B cell (primary cell): ENCODE measurements at regions not wholly inside any gene's neighbourhood (a gene's known extent, or its start where the extent isn't known, plus 50 kb on each side); places are given as distances from the start of the nearest gene placed in this dataset.

Experiments
- ATAC-seq: fragments of 200-7000 bp; cut with Tn5 transposase; one replicate; pipeline ENCODE4 v1.10.0; 2021; ENCODE audit warnings: low read depth, mild to moderate bottlenecking, moderate number of reproducible peaks, moderate library complexity
- CTCF ChIA-PET: fragments of 350-600 bp; sonication (Branson Sonifier 250); formaldehyde crosslinking; loops from one replicate; lab custom pipeline; 2021; ENCODE audit warnings: antibody characterized with exemption, inconsistent platforms; lab: Charles Lee
- POLR2A ChIA-PET: fragments of 350-600 bp; sonication (Branson Sonifier 250); formaldehyde crosslinking; loops from one replicate; lab custom pipeline; 2021; ENCODE audit warnings: antibody characterized with exemption; lab: Charles Lee
- DNase-seq: peaks from one replicate; pipeline ENCODE4 v3.0.0; 2013
- H2AFZ ChIP-seq: 2 replicates; pipeline ENCODE4 v1.6.1; 2012; ENCODE audit warnings: mild to moderate bottlenecking, low read depth, low read length; ENCODE audit not compliant: insufficient read depth, poor library complexity, severe bottlenecking
- H3K27ac ChIP-seq, 2 donors: 1 replicate in 1 of 2; 2 replicates in 1 of 2; pipeline ENCODE4 v1.5.1; 2012 to 2013; ENCODE audit warnings: low read length in 2 of 2, mild to moderate bottlenecking in 2 of 2, moderate library complexity in 1 of 2
- H3K27me3 ChIP-seq, 4 experiments: fragments of 200-600 bp in 1 of 4; sonication (generic) in 1 of 4; replicated peaks in 1 of 4; 1 replicate in 2 of 4; 2 replicates in 2 of 4; pipeline versions ENCODE4 v1.6.1 to v1.7.0; 2013 to 2016; ENCODE audit warnings: low read length in 3 of 4, mild to moderate bottlenecking in 2 of 4, mixed read lengths in 1 of 4, moderate library complexity in 1 of 4; ENCODE audit not compliant: insufficient read depth in 4 of 4, control insufficient read depth in 3 of 4; ENCODE audit errors: control extremely low read depth in 1 of 4
- H3K36me3 ChIP-seq, 2 experiments: replicated peaks in 1 of 2; 1 replicate in 1 of 2; 2 replicates in 1 of 2; pipeline versions ENCODE4 v1.6.1 to v1.7.1; 2013; ENCODE audit warnings: low read length in 1 of 2; ENCODE audit not compliant: insufficient read depth in 2 of 2, control insufficient read depth in 1 of 2; ENCODE audit errors: control extremely low read depth in 1 of 2, extremely low read depth in 1 of 2
- H3K4me1 ChIP-seq, 2 donors: fragments of 200-600 bp in 1 of 2; sonication (generic) in 1 of 2; 1 replicate in 1 of 2; 2 replicates in 1 of 2; pipeline versions ENCODE4 v1.5.1 to v1.6.1; 2013 to 2017; ENCODE audit warnings: low read length in 2 of 2; ENCODE audit not compliant: control insufficient read depth in 2 of 2, insufficient read depth in 2 of 2
- H3K4me2 ChIP-seq: replicated peaks from 2 replicates; pipeline ENCODE3; 2012; ENCODE audit warnings: mild to moderate bottlenecking, low read depth, low read length; ENCODE audit not compliant: poor library complexity, severe bottlenecking
- H3K4me3 ChIP-seq, 5 experiments: fragments of 200-600 bp in 1 of 5; sonication (generic) in 1 of 5; 1 replicate in 3 of 5; 2 replicates in 2 of 5; pipeline versions ENCODE4 v1.5.1 to v1.7.0; 2011 to 2016; ENCODE audit warnings: low read length in 4 of 5, mild to moderate bottlenecking in 4 of 5, low read depth in 2 of 5, control low read depth in 1 of 5, moderate library complexity in 1 of 5; ENCODE audit not compliant: insufficient read depth in 1 of 5; ENCODE audit errors: control extremely low read depth in 1 of 5, extremely low read depth in 1 of 5
- H3K79me2 ChIP-seq: fragments of 200-600 bp; sonication (generic); one replicate; pipeline ENCODE4 v1.6.0; 2016; ENCODE audit warnings: low read length; ENCODE audit not compliant: control insufficient read depth, insufficient read depth
- H3K9ac ChIP-seq: fragments of 200-600 bp; sonication (generic); 2 replicates; pipeline ENCODE4 v1.6.1; 2017; ENCODE audit warnings: mild to moderate bottlenecking, low read length, moderate library complexity
- H3K9me3 ChIP-seq, 3 donors: one replicate each; pipeline versions ENCODE4 v1.6.1 to v1.7.1; 2013; ENCODE audit warnings: low read length in 2 of 3; ENCODE audit not compliant: control insufficient read depth in 2 of 3, insufficient read depth in 1 of 3; ENCODE audit errors: control extremely low read depth in 1 of 3
- H4K20me1 ChIP-seq: 2 replicates; pipeline ENCODE4 v1.6.0; 2012; ENCODE audit warnings: mild to moderate bottlenecking, low read length; ENCODE audit not compliant: insufficient read depth, control insufficient read depth, poor library complexity, severe bottlenecking
- H3K27ac Mint-ChIP-seq: one replicate; pipeline ENCODE4 v1.8.0; 2021; ENCODE audit warnings: mixed read lengths
- H3K27me3 Mint-ChIP-seq: one replicate; pipeline ENCODE4 v1.8.0; 2021; ENCODE audit warnings: mixed read lengths
- H3K4me1 Mint-ChIP-seq: one replicate; pipeline ENCODE4 v1.8.0; 2021; ENCODE audit warnings: mixed read lengths
- H3K4me3 Mint-ChIP-seq: one replicate; pipeline ENCODE4 v1.8.0; 2021; ENCODE audit warnings: mixed read lengths
- H3K9me3 Mint-ChIP-seq: one replicate; pipeline ENCODE4 v1.8.0; 2022; ENCODE audit warnings: mixed read lengths; ENCODE audit not compliant: insufficient read depth
- CTCF ChIP-seq: fragments of 200-600 bp; IDR thresholded peaks from one replicate; pipeline ENCODE4 v1.8.0; 2022; ENCODE audit warnings: antibody characterized with exemption, mild to moderate bottlenecking
- EZH2 ChIP-seq: IDR thresholded peaks from 2 replicates; pipeline ENCODE4 v1.6.1; 2012; ENCODE audit warnings: borderline replicate concordance, low read depth, mild to moderate bottlenecking, moderate library complexity, low read length; ENCODE audit not compliant: insufficient read depth, poor library complexity, severe bottlenecking
- WGBS: methylation state at CpG from one replicate; pipeline ENCODE4 v1.1.5; 2013; ENCODE audit warnings: missing lambda C conversion rate; ENCODE audit not compliant: insufficient coverage; 5-methylcytosine and 5-hydroxymethylcytosine counted together
- intact Hi-C: fragments of 100-400 bp; cut with micrococcal nuclease; formaldehyde crosslinking; loops from one replicate; pipeline ENCODE4 v1.10.0; 2022

GRCh38 chr5:174343826-174344225 is 298.3 kb downstream of the NSG2 start:
- ChIA-PET POLR2A (no interaction called here), CTCF (no interaction called here)
- H3K4me1 ChIP-seq, result no peaks in the 10 kb centered on the region
- Mint-ChIP-seq H3K27me3 (peaks cover 4% of the 10 kb centered on the region), H3K27ac (no peak overlapping the region), H3K4me1 (no peaks in the 10 kb centered on the region), H3K4me3 (no peak overlapping the region), H3K9me3 (no peaks in the 10 kb centered on the region)
- peaks cover 0 to 9% (median 0%) of the 10 kb centered on the region in 3 donors for H3K9me3 ChIP-seq
- H3K4me3 ChIP-seq, result no peak overlapping the region
- H3K27ac ChIP-seq, result no peak overlapping the region
- TF ChIP-seq CTCF (no peak), EZH2 (no peak)
- intact Hi-C loops, result no loop called here
- WGBS, result 87% methylated on average over 3 of the region's 7 CpGs
- ATAC-seq, result no peak
- no peak overlapping the region for H2AFZ ChIP-seq
- DNase-seq, result no peak
- no peak overlapping the region for H3K9ac ChIP-seq
- no peaks in the 10 kb centered on the region for H3K36me3 ChIP-seq
- no peak overlapping the region for H3K4me2 ChIP-seq
- no peaks in the 10 kb centered on the region for H4K20me1 ChIP-seq
- no peaks in the 10 kb centered on the region for H3K27me3 ChIP-seq
- no peaks in the 10 kb centered on the region for H3K79me2 ChIP-seq

GRCh38 chr5:174344335-174344734 is 298.8 kb downstream of the NSG2 start:
- no peaks in the 10 kb centered on the region for H3K4me1 ChIP-seq
- no peak overlapping the region for H3K27ac Mint-ChIP-seq
- CTCF ChIA-PET, result no interaction called here
- H3K27me3 Mint-ChIP-seq, result no peaks in the 10 kb centered on the region
- no peak overlapping the region for H3K4me3 ChIP-seq
- H3K4me2 ChIP-seq, result no peak overlapping the region
- POLR2A ChIA-PET, result no interaction called here
- no peaks in the 10 kb centered on the region for H3K4me1 Mint-ChIP-seq
- no peaks in the 10 kb centered on the region for H3K9me3 Mint-ChIP-seq
- DNase-seq (no peak), ATAC-seq (no peak)
- H3K79me2 ChIP-seq, result no peaks in the 10 kb centered on the region
- 75% methylated on average over 4 of the region's 4 CpGs for whole genome bisulfite sequencing
- TF ChIP-seq EZH2 (no peak), CTCF (no peak)
- H3K9ac ChIP-seq, result no peak overlapping the region
- no peak overlapping the region for H3K4me3 Mint-ChIP-seq
- H3K36me3 ChIP-seq, result no peaks in the 10 kb centered on the region
- intact Hi-C loops, result no loop called here
- no peak overlapping the region for H3K27ac ChIP-seq
- no peaks in the 10 kb centered on the region for H4K20me1 ChIP-seq
- peaks cover 0 to 9% (median 0%) of the 10 kb centered on the region in 3 donors for H3K9me3 ChIP-seq
- no peaks in the 10 kb centered on the region for H3K27me3 ChIP-seq
- no peak overlapping the region for H2AFZ ChIP-seq
